Medulla oblongata (tissue), 1 donor: ENCODE measurements at regions not wholly inside any gene's neighbourhood (a gene's known extent, or its start where the extent isn't known, plus 50 kb on each side); places are given as distances from the start of the nearest gene placed in this dataset.
"Not testable (repeated sequence)": the region's sequence is repeated elsewhere in the genome, so short reads cannot be mapped to it uniquely, and the experiment has no call there.

ENCODE experiments used
- DNase-seq: peaks from one replicate; pipeline ENCODE4 v3.0.0-alpha.2; 2015; ENCODE audit errors: extremely low spot score

DNA sequence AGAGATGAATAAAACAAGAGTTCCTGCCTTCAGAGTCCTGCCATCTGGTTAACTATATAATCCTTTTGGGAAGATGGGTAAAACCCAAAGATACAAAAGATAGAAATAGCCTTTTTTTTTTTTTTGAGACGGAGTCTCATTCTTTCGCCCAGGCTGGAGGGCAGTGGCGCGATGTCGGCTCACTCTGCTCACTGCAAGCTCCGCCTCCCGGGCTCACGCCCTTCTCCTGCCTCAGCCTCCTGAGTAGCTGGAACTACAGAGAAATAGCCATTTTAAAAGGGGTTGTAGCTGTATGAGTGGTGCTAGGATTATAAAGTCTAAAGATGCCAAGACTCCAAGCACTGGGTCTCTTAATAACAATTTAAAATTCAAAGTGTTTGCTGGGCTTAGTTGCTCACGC is 97.2 kb downstream of the KDR start:
- no peak for DNase-seq

DNA sequence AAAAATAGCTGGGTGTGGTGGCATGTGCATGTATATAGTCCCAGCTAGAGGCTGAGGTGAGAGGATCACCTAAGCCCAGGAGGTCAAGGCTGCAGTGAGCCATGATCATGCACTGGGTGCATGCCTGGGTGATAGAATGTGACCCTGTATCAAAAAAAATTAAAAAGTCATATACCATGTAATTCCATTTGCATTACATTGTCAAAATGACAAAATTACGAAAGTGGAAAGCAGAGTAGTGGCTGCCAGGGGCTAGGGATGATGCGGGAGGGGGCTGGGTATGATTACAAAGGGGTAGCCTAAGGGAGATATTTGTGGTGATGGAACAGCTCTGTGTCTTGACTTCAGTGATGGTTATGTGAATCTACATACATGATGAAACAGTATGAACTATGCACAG is 97.8 kb downstream of the KDR start:
- no peak for DNase-seq

DNA sequence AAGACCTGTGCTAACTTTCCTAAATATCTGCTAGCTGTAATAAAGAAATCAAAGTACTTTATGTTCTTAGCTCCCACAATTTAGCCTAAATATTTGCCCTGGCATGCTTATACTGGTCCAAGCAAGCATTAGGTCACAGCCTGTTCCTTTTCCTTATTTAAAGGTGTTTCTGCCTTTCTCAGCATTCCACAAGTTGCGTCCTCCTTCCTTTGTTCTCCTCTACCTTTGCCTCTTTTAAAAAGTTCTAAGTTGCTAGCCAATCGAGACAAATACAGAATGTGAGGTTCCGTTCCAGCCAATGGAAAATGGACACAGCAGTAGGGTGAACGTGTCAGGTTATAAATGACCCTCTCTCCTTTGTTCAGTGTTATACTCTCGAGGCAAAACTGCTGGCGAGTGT is 99.9 kb downstream of the KDR start:
- DNase-seq, result not testable (repeated sequence)

DNA sequence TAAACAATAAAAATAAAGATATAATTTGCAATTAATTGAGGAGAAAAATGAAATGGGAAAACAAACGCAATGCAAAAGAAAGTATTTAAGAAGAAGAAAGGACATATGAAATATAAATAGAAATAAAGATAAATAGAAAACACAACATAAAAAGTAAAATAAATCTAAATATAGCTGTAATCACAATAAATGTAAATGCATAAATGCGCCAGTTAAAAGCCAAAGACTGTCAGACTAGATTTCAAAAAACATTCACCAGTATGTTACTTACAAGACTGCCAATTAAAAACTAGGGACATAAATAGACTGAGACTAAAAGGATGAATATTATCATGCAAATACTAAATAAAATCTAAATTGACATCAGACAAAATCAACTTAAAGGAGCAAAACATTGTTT is 102.4 kb downstream of the KDR start:
- DNase-seq, result no peak

DNA sequence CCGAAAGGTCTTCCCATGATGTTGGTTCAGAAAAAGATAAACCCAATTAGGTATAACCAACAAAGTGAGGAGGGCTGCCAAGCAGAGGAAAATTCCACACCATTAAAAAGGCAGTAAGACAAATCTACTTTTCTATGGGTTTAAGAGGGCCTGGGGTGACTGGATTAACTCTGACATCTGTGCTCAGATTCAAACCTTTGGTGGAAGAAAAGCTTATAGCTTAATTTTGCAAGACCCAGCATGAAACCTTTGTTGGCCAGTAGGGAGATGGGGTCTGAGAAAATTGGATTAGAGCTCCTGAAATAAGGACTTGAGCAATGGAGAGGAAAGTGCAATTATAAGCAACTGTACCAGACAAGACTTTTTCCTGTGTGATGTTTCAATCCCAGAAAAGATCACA is 104.2 kb downstream of the KDR start:
- DNase-seq, result no peak

DNA sequence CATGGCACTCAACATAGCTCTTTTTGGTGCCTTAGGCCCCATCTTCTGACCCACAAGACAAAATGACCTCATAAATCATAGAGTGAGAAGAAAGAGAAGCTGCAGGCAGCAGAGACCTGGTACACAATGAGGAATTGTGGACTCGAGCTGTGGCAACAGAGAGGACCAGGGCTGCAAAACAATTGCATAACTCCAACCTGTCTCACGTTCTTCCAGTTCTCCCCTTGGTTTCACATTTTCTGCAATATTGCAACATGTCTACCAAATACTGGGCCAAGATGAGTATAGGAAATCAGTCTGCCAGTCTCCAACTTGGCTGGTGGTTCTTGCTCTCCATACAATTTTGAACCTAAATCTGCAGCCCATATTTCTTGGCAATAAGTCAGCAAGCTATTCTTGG is 105.3 kb downstream of the KDR start:
- DNase-seq, result no peak

DNA sequence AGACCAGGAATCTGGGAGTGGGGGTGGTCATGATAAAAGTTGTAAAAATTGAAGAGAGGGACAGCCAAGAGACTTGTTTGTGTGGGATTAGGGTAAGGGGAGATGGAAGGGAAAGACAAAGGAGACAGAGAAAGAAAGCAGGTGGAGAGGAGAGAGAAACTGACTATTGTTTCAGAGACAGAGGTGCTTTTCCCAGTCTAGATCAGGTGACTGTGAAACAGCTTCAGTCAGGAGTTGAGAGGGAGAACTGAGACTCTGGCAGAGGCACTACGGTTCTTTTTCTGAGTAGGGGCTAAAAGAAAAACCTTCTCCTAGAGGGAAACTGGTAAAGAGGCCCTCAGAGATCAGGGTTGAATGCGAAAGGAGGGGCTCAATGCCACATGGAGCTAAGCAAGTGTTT is 106.4 kb downstream of the KDR start:
- DNase-seq, result no peak

DNA sequence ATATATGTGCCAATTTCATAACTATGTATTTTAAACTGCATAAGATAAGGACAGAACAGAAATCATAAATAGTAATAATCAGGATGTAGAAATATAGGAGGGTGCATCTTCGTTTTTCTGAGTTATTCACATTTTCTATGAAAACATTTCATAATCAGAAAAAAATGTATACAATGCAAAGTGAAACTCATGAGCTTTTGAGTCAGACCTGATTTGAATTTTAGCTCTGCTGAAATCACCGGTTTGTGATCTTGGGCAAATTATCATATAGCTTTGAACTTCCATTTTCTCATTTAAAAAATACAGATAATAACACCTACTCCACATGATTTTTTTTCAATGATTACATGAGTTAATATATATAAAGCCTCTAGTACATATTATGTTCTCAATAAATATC is 106.9 kb downstream of the KDR start:
- DNase-seq, result no peak

DNA sequence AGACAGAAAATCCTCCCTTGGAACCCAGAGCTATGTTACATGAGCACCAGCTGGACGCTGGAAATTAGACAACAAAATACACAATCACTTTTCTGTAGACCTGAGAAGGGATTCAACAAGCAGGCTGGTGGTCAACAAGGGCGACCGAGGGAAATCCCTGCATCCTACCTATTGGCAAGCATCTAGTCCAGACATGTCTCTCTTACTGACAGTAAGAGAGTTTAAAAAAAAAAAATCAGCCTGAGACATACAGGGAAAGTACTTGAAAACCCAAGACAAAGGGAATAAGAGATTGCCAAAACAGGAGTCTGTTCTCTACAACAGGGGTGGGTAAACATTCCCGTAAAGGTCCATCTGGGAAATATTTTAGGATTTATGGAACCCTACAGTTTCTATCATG is 108.0 kb downstream of the KDR start:
- DNase-seq, result no peak

DNA sequence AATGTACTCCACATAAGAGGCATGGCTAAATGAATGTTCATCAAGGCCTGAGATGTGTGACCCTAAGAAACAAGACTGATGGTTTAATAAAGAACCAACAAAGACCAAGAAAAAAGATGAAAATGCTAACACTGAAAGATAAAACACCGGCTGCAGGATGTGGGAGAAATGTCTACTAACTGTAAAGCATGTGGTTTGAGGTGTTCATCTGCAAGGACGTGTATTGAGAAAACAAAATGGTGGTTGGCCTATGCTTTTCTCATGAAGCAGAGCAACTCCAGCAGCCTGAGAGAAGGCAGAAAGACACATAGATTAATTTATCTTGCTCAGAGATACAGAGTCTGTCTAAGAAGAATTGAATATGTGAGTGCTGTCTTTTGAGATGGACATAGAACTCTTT is 109.3 kb downstream of the KDR start:
- DNase-seq, result no peak

DNA sequence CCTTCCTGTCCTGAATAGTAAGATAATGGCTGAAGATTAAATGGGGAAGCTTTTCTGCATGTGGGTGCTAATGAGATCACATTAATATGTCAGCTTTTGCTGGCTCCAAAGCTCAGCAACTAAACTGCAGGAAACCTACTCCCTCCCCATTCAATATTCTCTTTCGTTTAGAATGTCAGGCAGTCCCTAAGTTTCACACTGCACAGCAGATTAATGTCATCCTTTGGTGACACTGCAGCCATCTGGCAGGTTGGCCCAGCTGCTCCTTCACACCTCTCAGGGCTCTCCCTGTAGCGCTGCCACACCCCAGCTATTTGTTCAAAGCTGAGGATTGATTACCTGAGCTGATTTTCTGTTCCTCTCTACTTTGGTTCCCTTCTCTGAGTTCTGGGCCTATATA is 110.5 kb downstream of the KDR start:
- no peak for DNase-seq

DNA sequence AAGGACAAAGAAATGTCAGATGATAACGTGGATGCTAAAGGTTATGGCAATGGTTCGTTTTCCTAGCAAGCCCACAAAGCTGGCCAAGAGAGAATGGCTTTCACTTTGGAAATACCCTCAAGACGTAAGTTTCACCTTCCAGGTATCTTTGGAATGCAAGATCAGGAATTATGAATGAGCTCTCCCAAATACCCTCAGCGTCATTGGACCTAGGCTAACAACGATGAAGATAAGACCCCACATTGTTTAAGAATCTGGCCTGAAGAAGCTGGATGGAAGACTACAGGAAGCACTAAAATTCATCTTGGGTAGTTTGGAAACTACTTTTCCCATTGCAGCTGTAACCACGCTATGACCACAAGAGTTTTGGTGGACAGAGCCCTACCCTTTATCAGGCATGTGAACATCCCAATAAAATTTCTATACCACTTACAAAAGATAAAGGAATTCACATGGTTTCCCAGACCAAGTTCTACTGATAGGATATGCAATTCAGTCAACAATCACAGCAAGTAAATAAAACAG is 111.9 kb downstream of the KDR start:
- DNase-seq, result no peak

DNA sequence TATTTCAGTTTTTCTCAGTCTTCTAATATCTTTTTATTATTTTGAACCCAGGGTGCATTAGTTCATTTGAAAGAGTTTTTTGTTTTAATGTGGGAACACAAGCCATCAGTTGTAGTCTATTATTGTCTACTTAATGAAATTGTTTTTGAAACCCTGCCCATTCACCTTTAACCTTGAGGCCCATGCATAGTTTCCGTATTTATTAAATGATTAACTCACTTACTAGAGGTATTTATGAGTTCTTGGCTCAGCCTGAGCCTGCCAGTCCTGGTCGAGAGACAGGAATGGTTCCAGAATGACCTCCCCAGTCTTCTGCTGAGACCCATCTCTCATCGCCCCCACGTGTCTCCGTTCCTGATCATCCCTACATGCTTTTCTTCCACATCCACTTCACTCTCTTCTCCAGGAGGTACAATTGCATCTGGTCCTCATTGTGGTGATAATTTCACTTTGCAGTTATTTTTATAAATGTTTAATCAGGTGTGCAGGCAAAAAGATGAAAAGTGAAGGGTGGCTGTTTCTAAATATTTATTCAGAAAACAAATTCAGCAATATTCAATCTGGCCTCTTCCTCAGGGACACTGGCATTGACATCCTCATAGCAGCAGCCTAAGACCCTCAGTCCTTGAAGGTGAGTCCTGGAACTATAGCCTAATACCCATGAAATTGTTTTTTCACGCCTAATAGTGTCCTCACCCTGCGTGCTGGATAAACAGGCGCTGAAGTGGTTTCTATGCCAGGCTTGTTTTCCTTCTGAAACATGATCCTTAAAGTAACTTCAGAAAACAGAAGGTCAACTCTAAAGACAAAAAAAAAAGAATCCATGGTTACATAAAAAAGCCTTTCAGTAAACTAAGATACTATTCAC is 112.8 kb downstream of the KDR start:
- DNase-seq, result no peak

DNA sequence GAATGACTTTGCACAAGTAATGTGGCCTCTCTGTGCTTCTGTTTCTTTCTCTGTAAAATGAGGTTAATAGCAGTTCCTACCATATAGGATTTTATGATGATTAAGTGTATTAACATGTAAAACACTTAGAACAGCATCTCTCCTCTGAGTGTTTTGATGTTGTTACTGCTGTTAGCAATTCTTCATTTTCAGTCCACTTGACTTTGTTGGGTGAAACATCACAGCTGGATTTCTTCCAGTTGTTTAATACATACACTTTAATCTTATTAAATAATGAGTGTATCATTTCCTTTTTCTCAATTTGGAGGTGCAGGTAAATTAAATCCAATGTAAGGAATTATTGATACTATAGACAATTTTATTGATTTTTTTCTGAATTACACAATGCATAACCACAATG is 113.6 kb downstream of the KDR start:
- no peak for DNase-seq

DNA sequence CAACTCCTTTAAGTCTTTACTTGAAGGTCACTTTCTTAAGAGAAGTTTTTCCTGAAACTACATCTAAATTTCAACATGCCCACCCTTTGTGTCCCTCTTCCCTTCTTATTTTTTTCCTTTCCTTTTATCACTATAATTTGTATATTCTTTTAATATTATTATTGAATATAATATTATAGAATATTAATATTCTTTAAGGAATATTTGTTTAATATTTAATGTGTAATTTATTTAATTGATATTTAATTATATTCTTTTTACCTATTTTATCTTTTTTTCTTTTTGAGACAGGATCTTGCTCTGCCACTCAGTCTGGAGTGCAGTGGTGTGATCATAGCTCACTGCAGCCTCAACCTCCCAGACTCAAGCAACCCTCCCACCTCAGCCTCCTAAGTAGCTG is 114.8 kb downstream of the KDR start:
- DNase-seq, result no peak

DNA sequence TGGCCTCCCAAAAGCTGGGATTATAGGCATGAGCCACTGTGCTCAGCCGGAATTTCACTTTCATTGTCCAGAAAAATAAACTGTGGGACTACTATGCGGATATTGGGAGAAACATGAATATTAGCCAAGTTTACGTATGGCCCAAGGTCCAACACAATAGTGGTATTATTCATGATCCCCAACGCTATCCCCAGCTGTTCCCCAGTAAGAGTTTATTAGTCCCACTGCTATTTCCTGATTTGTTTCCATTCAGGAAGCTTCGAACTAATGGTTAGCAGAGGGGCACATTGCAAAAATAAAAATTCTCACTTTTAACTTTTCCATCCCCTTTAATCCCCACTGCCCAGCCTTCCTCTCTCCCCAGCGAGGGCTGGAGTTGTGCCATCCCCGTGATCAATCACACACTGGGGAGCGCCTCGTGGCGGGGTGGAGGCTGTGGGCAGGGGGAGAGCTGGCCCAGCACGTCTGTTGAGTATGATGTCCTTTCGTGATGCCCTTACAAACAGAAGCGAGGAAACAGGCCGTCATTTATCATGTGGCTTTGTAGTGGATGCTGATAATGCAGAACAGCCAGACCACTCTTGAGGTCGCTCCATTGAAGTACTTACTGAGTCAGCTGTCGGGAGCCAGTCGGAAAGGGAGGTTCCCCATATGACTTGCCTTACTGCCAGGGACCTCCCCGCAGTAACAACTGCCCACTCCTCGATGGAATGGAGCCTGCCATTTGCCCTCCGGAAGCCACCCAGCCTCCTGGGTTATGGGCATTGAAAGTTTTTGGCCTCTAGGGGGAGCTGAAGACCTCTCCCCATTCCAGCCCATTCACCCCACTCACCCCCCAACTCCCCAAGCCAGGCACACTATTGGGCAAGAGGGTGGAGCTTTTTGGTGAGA is 117.0 kb downstream of the KDR start:
- DNase-seq, result peak; percentile 4

DNA sequence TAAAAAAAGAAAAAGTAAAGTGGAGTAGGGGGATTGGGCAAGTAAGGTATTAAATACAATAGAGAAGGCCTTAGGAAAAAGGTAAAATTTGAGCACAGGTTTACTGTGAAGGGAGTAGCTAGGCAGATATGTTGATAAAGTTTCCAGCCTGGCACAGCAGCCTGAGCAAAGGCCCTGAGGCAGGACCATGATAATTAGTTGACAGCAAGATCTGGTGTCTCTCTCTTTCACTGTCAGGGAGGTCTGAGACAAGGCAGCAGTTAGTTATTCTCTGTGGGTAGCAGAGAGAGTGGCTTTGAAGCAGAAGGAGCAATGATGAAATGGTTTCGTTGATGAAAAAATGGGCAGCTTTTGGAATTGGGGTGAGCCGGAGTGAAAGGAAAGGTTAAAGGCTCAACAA is 119.5 kb downstream of the KDR start:
- DNase-seq, result no peak

DNA sequence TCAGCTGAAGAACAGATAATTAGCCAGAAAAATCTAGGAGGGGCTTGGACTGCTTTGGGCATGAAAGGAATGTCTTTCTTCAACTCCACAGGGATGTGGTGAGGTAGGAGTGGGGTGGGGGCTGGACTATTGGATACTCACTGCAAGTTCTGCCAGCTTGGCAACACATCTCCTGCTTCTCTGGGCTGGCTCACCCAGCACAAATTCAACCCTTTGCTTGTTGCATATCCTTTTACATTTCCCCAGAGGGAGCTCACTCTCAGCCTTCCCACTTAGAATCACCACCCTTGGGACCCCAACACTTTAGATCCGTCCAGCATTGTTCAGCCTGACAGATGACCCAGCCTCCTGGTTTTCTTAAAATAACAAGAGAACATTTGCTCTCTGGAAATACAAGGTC is 120.6 kb downstream of the KDR start:
- no peak for DNase-seq

DNA sequence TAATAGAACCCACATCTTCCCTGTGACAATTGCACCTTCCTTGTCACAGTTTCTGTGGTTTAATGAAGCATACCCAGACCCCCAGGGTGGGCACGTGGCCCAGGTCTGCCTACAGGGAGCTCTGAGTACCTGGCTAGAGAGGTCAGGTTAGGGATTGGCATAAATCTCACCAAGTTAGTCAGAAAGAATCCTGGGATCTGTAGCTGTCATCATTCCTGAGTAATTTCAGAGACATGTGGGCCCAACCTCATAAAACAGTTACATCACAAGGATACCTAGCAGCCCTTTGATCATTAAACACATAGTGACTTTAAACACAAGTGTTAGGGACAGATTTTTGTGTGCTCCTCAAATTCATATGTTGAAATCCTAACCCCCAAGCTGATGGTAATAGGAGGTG is 123.0 kb downstream of the KDR start:
- no peak for DNase-seq

DNA sequence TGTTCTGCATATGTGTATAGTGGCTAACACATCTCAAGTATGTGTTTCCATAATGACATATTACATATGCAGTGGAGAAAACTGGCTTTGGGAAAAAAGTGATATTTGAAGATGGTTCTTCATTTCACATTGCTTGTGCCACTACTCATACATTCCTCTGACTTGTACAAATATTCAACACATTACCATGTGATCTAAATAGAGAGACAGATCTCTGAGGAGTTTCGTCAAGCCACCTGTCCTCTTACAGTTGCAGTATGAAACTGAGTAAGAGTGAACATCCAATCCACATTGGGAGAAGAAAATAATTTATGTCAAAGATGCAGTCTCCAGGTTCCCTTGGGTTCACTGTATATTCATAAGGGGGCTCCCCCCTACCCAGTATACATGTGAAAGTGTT is 123.9 kb downstream of the KDR start:
- no peak for DNase-seq

DNA sequence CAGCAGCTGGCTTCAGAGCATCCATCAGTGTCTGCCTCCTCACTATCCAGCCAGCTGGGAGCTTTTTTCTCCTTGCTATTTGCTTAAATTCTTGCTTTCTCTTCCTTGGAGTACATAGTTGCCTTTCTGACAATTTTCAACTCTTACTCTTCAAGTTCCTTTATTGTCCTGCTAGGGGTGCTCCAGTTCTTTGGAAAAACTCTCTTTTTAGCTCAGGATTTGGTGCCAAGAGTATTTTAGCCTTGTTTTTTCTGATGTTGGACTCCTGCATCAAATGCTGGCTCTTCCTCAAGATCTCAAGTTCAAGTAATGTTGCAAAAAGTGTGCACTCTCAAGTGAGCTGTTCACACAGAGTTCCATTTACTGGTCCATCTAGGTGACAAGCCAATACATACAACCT is 126.4 kb downstream of the KDR start:
- DNase-seq, result peak; percentile 55

DNA sequence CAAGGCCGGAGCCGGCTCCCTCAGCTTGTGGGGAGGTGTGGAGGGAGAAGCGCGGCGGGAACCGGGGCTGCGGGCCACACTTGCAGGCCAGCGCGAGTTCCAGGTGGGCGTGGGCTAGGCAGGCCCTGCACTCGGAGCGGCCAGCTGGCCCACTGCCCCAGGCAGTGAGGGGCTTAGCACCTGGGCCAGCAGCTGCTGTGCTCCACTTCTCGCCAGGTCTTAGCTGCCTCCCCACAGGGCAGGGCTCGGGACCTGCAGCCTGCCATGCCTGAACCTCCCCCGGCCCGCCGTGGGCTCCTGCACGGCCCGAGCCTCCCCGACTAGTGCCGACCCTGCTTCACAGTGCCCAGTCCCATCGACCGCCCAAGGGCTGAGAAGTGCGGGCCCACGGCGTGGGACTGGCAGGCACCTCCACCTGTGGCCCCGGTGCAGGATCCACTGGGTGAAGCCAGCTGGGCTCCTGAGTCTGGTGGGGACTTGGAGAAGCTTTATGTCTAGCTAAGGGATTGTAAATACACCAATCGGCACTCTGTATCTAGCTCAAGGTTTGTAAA is 131.8 kb downstream of the KDR start:
- not testable (repeated sequence) for DNase-seq

DNA sequence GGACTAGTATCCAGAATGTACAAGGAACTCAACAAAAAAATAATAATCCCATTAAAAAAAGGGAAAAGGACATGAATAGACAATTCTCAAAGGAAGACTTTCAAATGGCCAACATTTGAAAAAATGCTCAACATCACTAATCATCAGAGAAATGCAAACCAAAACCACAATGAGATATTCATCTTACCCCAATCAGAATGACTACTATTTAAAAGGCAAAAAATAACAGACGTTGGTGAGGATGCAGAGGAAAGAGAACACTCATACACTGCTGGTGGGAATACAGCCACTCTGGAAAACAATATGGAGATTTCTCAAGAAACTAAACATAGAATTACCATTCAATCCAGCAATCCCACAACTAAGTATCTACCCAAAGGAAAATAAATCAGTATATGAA is 133.1 kb downstream of the KDR start:
- no peak for DNase-seq
